Stimulated activated naive CD8-positive, alpha-beta T cell treated with anti-CD3 and anti-CD28 coated beads, Interleukin-15, Interleukin-2, amounts not matched to agents 100 ng/mL and 50 ng/mL, for 24 hours (primary cell): ENCODE measurements at regions not wholly inside any gene's neighbourhood (a gene's known extent, or its start where the extent isn't known, plus 50 kb on each side); places are given as distances from the start of the nearest gene placed in this dataset.
"Not testable (repeated sequence)": the region's sequence is repeated elsewhere in the genome, so short reads cannot be mapped to it uniquely, and the experiment has no call there.

Experiments used
- H3K27ac Mint-ChIP-seq: one replicate; pipeline ENCODE4 v1.8.0; 2021; ENCODE audit warnings: mild to moderate bottlenecking, mixed read lengths
- H3K27me3 Mint-ChIP-seq: one replicate; pipeline ENCODE4 v1.8.0; 2021; ENCODE audit warnings: mixed read lengths
- H3K36me3 Mint-ChIP-seq: one replicate; pipeline ENCODE4 v1.8.0; 2021; ENCODE audit warnings: low read depth, mixed read lengths
- H3K4me1 Mint-ChIP-seq: one replicate; pipeline ENCODE4 v1.8.0; 2021; ENCODE audit warnings: low read depth, mixed read lengths
- H3K4me3 Mint-ChIP-seq: one replicate; pipeline ENCODE4 v1.8.0; 2021; ENCODE audit warnings: mild to moderate bottlenecking, mixed read lengths
- H3K9me3 Mint-ChIP-seq: one replicate; pipeline ENCODE4 v1.8.0; 2021; ENCODE audit warnings: mixed read lengths

GRCh38 chr3:10729439-10729838 lies 86.6 kb upstream of the SLC6A11 start:
- peaks cover 21% of the 10 kb centered on the region for H3K9me3 Mint-ChIP-seq
- H3K27me3 Mint-ChIP-seq, result peaks cover 15% of the 10 kb centered on the region
- no peaks in the 10 kb centered on the region for H3K4me1 Mint-ChIP-seq
- no peak overlapping the region for H3K4me3 Mint-ChIP-seq
- H3K27ac Mint-ChIP-seq, result no peak overlapping the region
- no peaks in the 10 kb centered on the region for H3K36me3 Mint-ChIP-seq

DNA sequence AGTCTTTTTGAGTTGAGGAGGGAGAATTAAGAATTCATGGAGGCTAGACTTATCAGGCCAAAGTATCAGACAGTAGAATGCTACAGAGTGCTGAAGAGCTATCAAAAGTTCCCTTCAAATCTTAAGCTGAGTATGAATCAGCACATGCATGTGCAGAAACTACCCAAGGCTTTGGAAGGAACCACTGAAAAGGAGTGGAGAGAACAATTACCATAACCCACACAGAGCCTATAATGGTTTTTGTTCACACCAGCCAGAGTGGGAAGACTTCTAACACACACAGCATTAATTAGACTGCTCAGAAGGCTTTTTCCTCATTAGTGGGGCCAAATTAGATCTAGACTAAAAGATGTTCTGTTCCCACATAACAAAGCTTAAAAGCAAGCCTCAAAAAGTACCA lies 83.7 kb upstream of the SLC6A11 start:
- Mint-ChIP-seq H3K9me3 (peaks cover 21% of the 10 kb centered on the region), H3K4me1 (no peaks in the 10 kb centered on the region), H3K36me3 (no peaks in the 10 kb centered on the region), H3K4me3 (no peak overlapping the region), H3K27me3 (peaks cover 28% of the 10 kb centered on the region), H3K27ac (no peak overlapping the region)

GRCh38 chr3:10733297-10733696 lies 82.7 kb upstream of the SLC6A11 start:
- H3K9me3 Mint-ChIP-seq, result peaks cover 21% of the 10 kb centered on the region
- no peaks in the 10 kb centered on the region for H3K4me1 Mint-ChIP-seq
- H3K27me3 Mint-ChIP-seq, result peaks cover 33% of the 10 kb centered on the region

GRCh38 chr3:10736444-10736843 lies 79.6 kb upstream of the SLC6A11 start:
- H3K9me3 Mint-ChIP-seq, result peaks cover 21% of the 10 kb centered on the region
- H3K4me3 Mint-ChIP-seq, H3K4me1 Mint-ChIP-seq, H3K27ac Mint-ChIP-seq, H3K36me3 Mint-ChIP-seq: not testable (repeated sequence)
- H3K27me3 Mint-ChIP-seq, result peaks cover 41% of the 10 kb centered on the region

More at GRCh38 chr3:10733297-10733696, 82.7 kb upstream of the SLC6A11 start:
- H3K36me3 Mint-ChIP-seq, result no peaks in the 10 kb centered on the region
- no peak overlapping the region for H3K4me3 Mint-ChIP-seq
- no peak overlapping the region for H3K27ac Mint-ChIP-seq

- Mint-ChIP-seq H3K9me3 (peaks cover 14% of the 10 kb centered on the region), H3K4me3 (no peak overlapping the region), H3K27me3 (peaks cover 44% of the 10 kb centered on the region), H3K36me3 (no peaks in the 10 kb centered on the region), H3K27ac (no peak overlapping the region), H3K4me1 (no peaks in the 10 kb centered on the region)
These were observed 78.2 kb upstream of the SLC6A11 start for GRCh38 chr3:10737785-10738184.

DNA sequence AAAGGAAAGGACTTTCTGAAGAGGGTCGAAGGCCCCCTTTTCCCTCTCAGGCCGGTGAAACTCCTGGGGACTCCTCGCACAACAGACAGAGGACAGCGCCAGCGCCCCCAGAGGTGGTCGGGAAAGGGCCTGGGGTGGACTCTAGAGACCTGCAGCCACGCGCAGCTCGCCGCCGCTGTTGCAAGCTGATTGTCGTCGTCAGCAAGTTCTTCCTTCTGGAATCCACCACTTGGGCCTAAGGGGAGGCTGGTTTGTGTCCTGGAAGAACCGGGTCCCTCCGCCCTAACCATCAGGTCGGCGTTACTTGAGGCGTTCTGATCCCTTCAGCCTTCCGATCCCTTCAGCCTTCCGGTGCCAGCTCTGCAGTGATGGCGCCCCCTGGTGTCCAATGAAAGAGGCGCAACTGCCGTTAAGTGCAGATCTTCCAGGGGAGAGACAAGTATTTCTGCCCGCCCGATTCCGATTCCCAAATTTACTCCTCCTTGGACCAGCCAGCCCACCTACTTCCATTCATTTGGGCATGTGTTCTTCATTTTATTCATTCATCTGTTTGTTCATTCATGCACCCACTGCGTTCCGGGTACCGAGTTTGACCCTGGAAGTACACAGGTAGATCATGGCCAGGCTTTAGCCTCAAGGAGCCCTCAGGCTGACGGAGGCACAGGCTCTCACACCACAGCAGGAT lies 77.2 kb upstream of the SLC6A11 start:
- Mint-ChIP-seq H3K27me3 (peaks cover 43% of the 10 kb centered on the region), H3K9me3 (peaks cover 6% of the 10 kb centered on the region), H3K4me3 (no peak overlapping the region), H3K4me1 (no peaks in the 10 kb centered on the region), H3K36me3 (no peaks in the 10 kb centered on the region), H3K27ac (no peak overlapping the region)

DNA sequence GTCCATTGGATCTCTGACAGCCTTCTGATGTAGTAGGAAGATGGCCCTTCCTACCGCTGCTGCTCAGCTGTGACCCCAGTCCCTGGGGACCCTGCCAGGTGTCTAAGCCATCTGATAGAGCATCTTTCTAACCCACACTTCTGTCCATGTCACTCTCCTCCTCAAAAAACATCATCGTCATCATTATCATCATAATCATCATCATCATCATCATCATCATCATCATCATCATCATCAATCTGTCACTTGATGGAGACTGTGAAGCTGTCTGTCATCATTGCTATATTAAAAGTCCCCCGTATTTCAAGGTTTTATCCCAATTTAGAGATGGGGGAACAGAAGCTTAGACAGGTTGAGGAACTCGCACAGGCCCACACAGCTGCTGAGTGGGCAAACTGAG lies 75.1 kb upstream of the SLC6A11 start:
- H3K4me1 Mint-ChIP-seq, result no peaks in the 10 kb centered on the region
- H3K36me3 Mint-ChIP-seq, result no peaks in the 10 kb centered on the region
- no peak overlapping the region for H3K4me3 Mint-ChIP-seq
- H3K27me3 Mint-ChIP-seq, result peaks cover 41% of the 10 kb centered on the region
- no peak overlapping the region for H3K27ac Mint-ChIP-seq
- no peaks in the 10 kb centered on the region for H3K9me3 Mint-ChIP-seq

GRCh38 chr3:10741891-10742671 lies 73.9 kb upstream of the SLC6A11 start:
- peaks cover 41% of the 10 kb centered on the region for H3K27me3 Mint-ChIP-seq
- H3K4me1 Mint-ChIP-seq, result no peaks in the 10 kb centered on the region
- H3K9me3 Mint-ChIP-seq, result no peaks in the 10 kb centered on the region
- no peak overlapping the region for H3K27ac Mint-ChIP-seq
- H3K4me3 Mint-ChIP-seq, result no peak overlapping the region
- H3K36me3 Mint-ChIP-seq, result no peaks in the 10 kb centered on the region

GRCh38 chr3:10743366-10744097 lies 72.5 kb upstream of the SLC6A11 start:
- Mint-ChIP-seq H3K27me3 (peaks cover 35% of the 10 kb centered on the region), H3K27ac (no peak overlapping the region), H3K36me3 (no peaks in the 10 kb centered on the region), H3K4me1 (no peaks in the 10 kb centered on the region), H3K9me3 (no peaks in the 10 kb centered on the region), H3K4me3 (no peak overlapping the region)

DNA sequence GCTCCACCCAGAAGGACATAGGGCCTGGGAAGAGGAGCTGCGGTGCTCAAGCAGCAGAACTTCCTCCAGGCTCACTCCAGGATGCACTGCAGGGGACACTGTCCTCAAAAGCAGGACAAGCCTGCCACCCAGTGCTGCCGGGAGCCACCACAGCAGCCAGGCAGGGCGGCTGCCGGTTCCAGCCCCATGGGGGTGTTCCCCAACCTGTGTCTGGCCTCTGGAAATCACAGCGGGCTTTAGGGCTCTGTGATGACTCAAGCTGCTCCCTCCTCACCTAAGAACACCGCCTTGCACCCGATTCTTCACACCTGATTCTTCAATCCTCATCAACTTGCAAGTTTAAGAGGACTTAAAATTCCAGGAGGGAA lies 71.9 kb upstream of the SLC6A11 start:
- no peaks in the 10 kb centered on the region for H3K36me3 Mint-ChIP-seq
- peaks cover 33% of the 10 kb centered on the region for H3K27me3 Mint-ChIP-seq

DNA sequence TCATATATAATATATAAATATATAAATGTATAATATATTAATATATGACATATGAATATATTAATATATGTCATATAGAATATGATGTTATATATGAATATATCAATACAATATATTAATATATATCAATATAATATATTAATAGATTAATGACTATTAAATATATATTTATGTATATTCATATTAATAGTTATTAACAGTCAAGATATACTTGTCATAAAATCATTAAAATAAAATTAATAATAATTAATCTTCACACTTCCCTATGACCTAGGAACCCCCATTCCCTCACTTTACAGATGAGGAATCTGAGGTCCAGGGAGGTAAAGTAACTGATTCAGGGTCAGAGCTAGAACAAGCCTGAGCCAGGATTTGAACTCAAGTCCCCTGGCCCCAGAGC lies 70.6 kb upstream of the SLC6A11 start:
- no peak overlapping the region for H3K4me3 Mint-ChIP-seq
- H3K36me3 Mint-ChIP-seq, result no peaks in the 10 kb centered on the region
- H3K4me1 Mint-ChIP-seq, result no peaks in the 10 kb centered on the region
- H3K27me3 Mint-ChIP-seq, result peaks cover 32% of the 10 kb centered on the region
- H3K9me3 Mint-ChIP-seq, result no peaks in the 10 kb centered on the region
- H3K27ac Mint-ChIP-seq, result no peak overlapping the region

More for the DNA sequence above, 71.9 kb upstream of the SLC6A11 start:
- Mint-ChIP-seq H3K4me3 (no peak overlapping the region), H3K27ac (no peak overlapping the region), H3K4me1 (no peaks in the 10 kb centered on the region), H3K9me3 (no peaks in the 10 kb centered on the region)

- Mint-ChIP-seq H3K4me1 (no peaks in the 10 kb centered on the region), H3K36me3 (no peaks in the 10 kb centered on the region), H3K9me3 (no peaks in the 10 kb centered on the region), H3K27ac (no peak overlapping the region), H3K4me3 (no peak overlapping the region), H3K27me3 (peaks cover 28% of the 10 kb centered on the region)
These were observed 70.0 kb upstream of the SLC6A11 start for GRCh38 chr3:10746001-10746400.

DNA sequence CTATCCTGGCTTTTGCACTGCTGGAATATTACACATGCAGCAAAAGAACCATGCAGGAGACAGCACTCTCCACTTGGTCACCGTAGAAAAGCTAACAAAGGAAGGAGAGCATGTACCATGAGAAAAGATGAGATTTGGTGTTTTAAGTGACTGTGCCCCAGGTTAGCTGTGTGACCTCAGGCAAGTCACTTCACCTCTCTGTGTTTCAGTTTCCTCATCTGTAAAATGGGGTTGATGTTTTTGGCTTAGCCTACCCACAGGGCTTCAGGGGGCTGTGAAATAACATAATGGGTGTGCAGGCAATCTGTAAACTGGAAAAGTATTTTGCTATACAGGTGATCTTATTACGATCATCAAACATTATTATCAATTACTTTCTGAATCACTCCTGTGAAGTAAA lies 69.3 kb upstream of the SLC6A11 start:
- H3K27me3 Mint-ChIP-seq, result peaks cover 28% of the 10 kb centered on the region
- H3K9me3 Mint-ChIP-seq, result no peaks in the 10 kb centered on the region
- no peaks in the 10 kb centered on the region for H3K4me1 Mint-ChIP-seq
- no peak overlapping the region for H3K4me3 Mint-ChIP-seq
- no peak overlapping the region for H3K27ac Mint-ChIP-seq
- no peaks in the 10 kb centered on the region for H3K36me3 Mint-ChIP-seq

DNA sequence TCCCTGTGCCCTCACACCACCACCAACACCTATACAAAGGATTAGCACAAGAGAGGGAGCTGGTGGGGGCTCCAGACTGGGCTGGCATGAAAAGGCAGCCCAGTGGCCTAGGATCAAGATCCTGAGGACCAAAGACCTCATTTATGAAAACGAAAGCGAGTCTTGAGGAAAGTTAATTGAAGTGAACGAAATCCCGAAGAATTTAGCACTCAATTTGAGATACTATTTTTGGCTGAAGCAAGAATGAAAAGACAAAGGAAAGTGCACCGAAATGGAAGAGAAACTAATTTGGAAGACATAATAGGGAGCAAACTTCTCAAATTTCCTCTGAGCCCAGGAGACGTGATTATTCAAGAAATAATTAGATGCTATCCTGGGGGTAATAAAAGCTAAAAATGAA lies 68.7 kb upstream of the SLC6A11 start:
- H3K4me3 Mint-ChIP-seq, result no peak overlapping the region
- H3K36me3 Mint-ChIP-seq, result no peaks in the 10 kb centered on the region
- no peaks in the 10 kb centered on the region for H3K9me3 Mint-ChIP-seq
- no peak overlapping the region for H3K27ac Mint-ChIP-seq
- H3K4me1 Mint-ChIP-seq, result no peaks in the 10 kb centered on the region
- H3K27me3 Mint-ChIP-seq, result peaks cover 28% of the 10 kb centered on the region

- no peaks in the 10 kb centered on the region for H3K4me1 Mint-ChIP-seq
- H3K4me3 Mint-ChIP-seq, result no peak overlapping the region
- no peaks in the 10 kb centered on the region for H3K9me3 Mint-ChIP-seq
- H3K27ac Mint-ChIP-seq, result no peak overlapping the region
- no peaks in the 10 kb centered on the region for H3K36me3 Mint-ChIP-seq
- peaks cover 28% of the 10 kb centered on the region for H3K27me3 Mint-ChIP-seq
These were observed 68.0 kb upstream of the SLC6A11 start for GRCh38 chr3:10748040-10748439.
